ENCODE measurements at regions not wholly inside any gene's neighbourhood (a gene's known extent, or its start where the extent isn't known, plus 50 kb on each side); places are given as distances from the start of the nearest gene placed in this dataset.
A peak's percentile ranks its signal among the peaks of the same experiment; 100 is the strongest.

DNA sequence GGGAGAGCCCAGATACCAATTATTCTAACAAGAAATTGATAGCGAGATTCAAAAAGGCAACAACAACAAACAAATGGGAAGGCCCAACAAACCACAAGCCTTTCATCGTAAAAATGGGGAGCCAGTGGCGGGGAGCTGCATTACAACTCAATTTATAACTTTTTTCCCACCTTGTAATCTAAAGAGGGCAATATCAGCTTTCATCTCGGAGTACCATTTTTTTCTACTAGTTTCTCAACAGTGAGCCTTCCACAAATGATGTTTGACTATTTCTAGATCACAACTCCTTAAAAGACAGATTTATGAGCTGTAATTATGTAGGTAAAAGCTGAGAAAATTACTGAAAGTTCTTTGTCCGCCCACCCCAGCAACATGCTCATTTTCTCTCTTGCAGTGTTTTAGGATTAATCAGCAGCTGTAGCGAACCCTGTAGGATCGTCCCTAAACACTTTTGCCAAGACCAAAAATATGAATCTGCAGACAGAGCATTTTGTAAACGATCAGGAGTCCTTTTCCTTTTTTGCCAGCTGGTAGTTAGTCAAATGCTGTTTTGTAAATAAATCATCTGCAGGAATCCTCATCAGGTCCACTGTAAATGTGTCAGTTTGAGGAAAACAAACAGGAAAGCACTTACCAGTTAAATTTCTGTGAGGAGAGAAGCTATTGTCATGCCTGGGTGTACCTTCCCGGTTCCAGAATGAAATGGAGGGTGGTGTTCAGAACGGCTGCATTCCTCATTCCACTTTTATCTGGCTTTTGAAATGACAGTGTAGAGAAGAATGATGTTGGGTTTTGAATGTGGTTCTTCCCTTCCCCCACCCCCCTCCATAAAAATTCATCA, 53.2 kb downstream of the EEF1B2 start:
- Histone ChIP-seq H3K9ac (ENCODE audit: low read depth in 1 of 3, low read length in 3 of 3) (peak overlapping the region in 1 of 3 donors; percentile 10), H3K36me3 (ENCODE audit: control insufficient read depth in 3 of 3, insufficient read depth in 3 of 3, low read length in 3 of 3) (no peaks in the 10 kb centered on the region), H3K9me3 (ENCODE audit: control insufficient read depth in 3 of 3, low read length in 3 of 3) (no peaks in the 10 kb centered on the region), H3K4me1 (ENCODE audit: control insufficient read depth in 3 of 3, insufficient read depth in 3 of 3, low read length in 3 of 3) (peaks cover 0 to 5% (median 0%) of the 10 kb centered on the region in 3 donors), H3K27ac (ENCODE audit: low read depth, low read length) (peak overlapping the region; percentile 25), H3K4me3 (ENCODE audit: low read length in 3 of 3) (peak overlapping the region in 1 of 3 donors; percentile 16), H3K27me3 (ENCODE audit: control insufficient read depth in 3 of 3, insufficient read depth in 3 of 3, low read length in 3 of 3) (peaks cover 0 to 3% (median 0%) of the 10 kb centered on the region in 3 donors)

DNA sequence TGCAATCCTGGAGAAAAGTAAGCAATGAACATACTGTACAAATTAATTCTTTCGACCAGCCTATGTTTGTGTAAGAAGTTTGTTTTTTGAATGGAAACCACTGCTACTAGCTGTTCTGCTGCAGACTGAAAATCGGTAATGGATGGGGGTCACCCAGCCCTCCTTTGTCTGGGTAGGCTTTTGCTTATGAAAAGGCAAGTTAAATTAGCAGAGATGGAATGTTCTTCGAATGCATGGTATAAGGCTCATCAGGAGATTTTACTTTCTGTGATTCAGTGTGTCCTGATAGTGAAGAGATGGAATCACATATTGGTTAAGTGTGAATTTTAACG, 53.8 kb downstream of the EEF1B2 start:
- H3K4me3 ChIP-seq (ENCODE audit: low read length in 3 of 3) = peak overlapping the region in 1 of 3 donors; percentile 16
- H3K27ac ChIP-seq (ENCODE audit: low read depth, low read length) = no peak overlapping the region
- no peaks in the 10 kb centered on the region for H3K9me3 ChIP-seq (ENCODE audit: control insufficient read depth in 3 of 3, low read length in 3 of 3)
- no peaks in the 10 kb centered on the region for H3K36me3 ChIP-seq (ENCODE audit: control insufficient read depth in 3 of 3, insufficient read depth in 3 of 3, low read length in 3 of 3)
- H3K4me1 ChIP-seq (ENCODE audit: control insufficient read depth in 3 of 3, insufficient read depth in 3 of 3, low read length in 3 of 3) = peaks cover 0 to 5% (median 0%) of the 10 kb centered on the region in 3 donors
- peaks cover 0 to 3% (median 0%) of the 10 kb centered on the region in 3 donors for H3K27me3 ChIP-seq (ENCODE audit: control insufficient read depth in 3 of 3, insufficient read depth in 3 of 3, low read length in 3 of 3)
- no peak overlapping the region for H3K9ac ChIP-seq (ENCODE audit: low read depth in 1 of 3, low read length in 3 of 3)

DNA sequence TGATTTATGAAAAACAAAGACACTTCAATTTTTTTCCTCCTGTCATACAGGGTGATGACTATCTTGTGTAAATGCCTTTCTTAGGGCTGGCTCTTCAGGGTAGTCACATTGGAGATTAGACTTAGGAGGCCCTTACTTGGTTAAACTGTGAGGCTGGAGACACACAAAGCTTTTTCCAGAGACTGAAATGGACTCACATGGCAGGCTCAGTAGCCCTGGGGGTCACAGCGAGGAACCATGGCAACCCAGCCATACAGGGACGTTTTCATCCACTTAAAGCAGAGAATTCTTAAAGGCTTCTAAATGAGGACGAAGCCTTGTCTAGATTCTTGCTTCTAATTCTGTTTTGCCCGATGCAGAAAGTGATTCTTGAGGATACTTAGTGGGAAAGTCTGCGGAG, 57.3 kb upstream of the ZDBF2 start:
- H3K36me3 ChIP-seq (ENCODE audit: control insufficient read depth in 3 of 3, insufficient read depth in 3 of 3, low read length in 3 of 3) = no peaks in the 10 kb centered on the region
- no peak overlapping the region for H3K27ac ChIP-seq (ENCODE audit: low read depth, low read length)
- H3K9ac ChIP-seq (ENCODE audit: low read depth in 1 of 3, low read length in 3 of 3) = no peak overlapping the region
- peaks cover 0 to 3% (median 0%) of the 10 kb centered on the region in 3 donors for H3K27me3 ChIP-seq (ENCODE audit: control insufficient read depth in 3 of 3, insufficient read depth in 3 of 3, low read length in 3 of 3)
- no peak overlapping the region for H3K4me3 ChIP-seq (ENCODE audit: low read length in 3 of 3)
- peaks cover 0 to 5% (median 0%) of the 10 kb centered on the region in 3 donors for H3K4me1 ChIP-seq (ENCODE audit: control insufficient read depth in 3 of 3, insufficient read depth in 3 of 3, low read length in 3 of 3)
- no peaks in the 10 kb centered on the region for H3K9me3 ChIP-seq (ENCODE audit: control insufficient read depth in 3 of 3, low read length in 3 of 3)

DNA sequence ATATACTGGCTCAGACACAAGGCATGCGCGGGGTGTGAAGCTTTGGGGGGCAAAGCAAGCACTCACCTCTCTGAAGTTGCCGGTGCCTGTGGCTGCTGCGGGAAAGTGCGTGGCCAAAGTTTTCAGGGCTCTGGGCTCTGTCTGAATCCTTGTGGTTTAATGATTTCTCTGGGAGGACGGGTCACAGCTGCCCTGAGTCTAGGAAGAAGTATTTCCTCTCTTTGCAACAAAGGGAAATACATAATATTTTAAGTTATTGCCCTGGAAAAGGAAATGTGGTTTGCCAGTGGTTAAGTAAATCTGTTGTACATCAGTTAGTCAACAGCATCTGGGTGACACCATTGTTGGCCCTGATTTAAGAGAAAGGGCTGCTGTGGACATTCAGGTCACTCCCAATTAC, 56.7 kb upstream of the ZDBF2 start:
- Histone ChIP-seq H3K9ac (ENCODE audit: low read depth in 1 of 3, low read length in 3 of 3) (no peak overlapping the region), H3K9me3 (ENCODE audit: control insufficient read depth in 3 of 3, low read length in 3 of 3) (no peaks in the 10 kb centered on the region), H3K27me3 (ENCODE audit: control insufficient read depth in 3 of 3, insufficient read depth in 3 of 3, low read length in 3 of 3) (peaks cover 0 to under 1% (median 0%) of the 10 kb centered on the region in 3 donors), H3K36me3 (ENCODE audit: control insufficient read depth in 3 of 3, insufficient read depth in 3 of 3, low read length in 3 of 3) (no peaks in the 10 kb centered on the region), H3K4me1 (ENCODE audit: control insufficient read depth in 3 of 3, insufficient read depth in 3 of 3, low read length in 3 of 3) (peaks cover 0 to 5% (median 0%) of the 10 kb centered on the region in 3 donors), H3K27ac (ENCODE audit: low read depth, low read length) (no peak overlapping the region), H3K4me3 (ENCODE audit: low read length in 3 of 3) (no peak overlapping the region)

DNA sequence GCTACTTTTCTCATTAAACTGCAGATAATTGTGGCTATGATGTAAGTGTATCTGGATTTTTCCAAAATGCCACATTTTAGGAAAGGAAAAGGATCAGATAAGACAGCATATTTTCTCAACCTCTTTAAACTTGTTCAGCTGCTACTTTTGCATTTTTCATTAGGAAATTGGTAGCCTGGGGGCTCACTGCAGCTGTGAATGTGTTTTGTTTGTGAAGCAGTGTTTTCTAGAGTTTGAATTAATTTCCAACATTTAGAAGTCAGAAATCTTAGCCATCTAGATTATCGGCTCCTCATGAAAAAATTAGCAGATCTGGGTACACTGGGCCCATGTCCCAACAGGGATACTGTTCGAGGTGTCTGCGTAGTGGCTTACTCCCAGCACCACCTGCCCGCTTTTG, 56.3 kb upstream of the ZDBF2 start:
- Histone ChIP-seq H3K9ac (ENCODE audit: low read depth in 1 of 3, low read length in 3 of 3) (no peak overlapping the region), H3K4me1 (ENCODE audit: control insufficient read depth in 3 of 3, insufficient read depth in 3 of 3, low read length in 3 of 3) (peaks cover 0 to 2% (median 0%) of the 10 kb centered on the region in 3 donors), H3K27me3 (ENCODE audit: control insufficient read depth in 3 of 3, insufficient read depth in 3 of 3, low read length in 3 of 3) (no peaks in the 10 kb centered on the region), H3K36me3 (ENCODE audit: control insufficient read depth in 3 of 3, insufficient read depth in 3 of 3, low read length in 3 of 3) (no peaks in the 10 kb centered on the region), H3K9me3 (ENCODE audit: control insufficient read depth in 3 of 3, low read length in 3 of 3) (no peaks in the 10 kb centered on the region), H3K27ac (ENCODE audit: low read depth, low read length) (no peak overlapping the region), H3K4me3 (ENCODE audit: low read length in 3 of 3) (no peak overlapping the region)

DNA sequence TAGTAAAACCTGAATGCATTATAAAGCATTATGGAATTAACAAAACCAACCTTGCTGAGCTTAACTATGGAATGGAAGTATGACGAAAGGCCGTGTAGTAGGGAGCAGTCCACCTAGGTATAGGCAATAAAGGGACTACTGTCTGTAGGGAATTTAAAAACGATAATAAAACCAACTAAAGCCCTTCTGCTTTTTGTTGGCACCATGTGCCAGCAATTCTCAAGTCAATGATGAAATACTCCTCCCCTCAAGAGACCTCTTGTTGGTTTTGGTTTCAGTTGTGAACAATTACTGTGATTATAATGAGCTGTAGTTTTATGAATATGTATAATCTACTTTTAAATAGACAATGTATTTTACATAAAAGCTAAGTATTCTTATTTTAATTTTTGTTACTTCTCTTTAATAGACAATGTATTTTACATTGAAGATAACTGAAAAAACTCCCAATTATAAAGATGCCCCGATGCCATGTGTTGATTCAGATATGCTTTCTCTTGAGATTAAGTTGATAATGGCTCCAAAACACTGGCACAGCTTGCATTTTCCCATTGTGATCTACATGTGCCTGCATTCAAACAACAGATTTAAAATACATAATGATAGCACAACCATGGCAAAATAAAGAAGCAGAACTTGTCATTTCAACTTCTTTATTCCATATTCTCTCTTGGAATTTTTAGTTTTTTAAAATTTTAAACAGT, 55.5 kb upstream of the ZDBF2 start:
- Histone ChIP-seq H3K9ac (ENCODE audit: low read depth in 1 of 3, low read length in 3 of 3) (no peak overlapping the region), H3K27ac (ENCODE audit: low read depth, low read length) (no peak overlapping the region), H3K4me3 (ENCODE audit: low read length in 3 of 3) (no peak overlapping the region), H3K36me3 (ENCODE audit: control insufficient read depth in 3 of 3, insufficient read depth in 3 of 3, low read length in 3 of 3) (no peaks in the 10 kb centered on the region), H3K27me3 (ENCODE audit: control insufficient read depth in 3 of 3, insufficient read depth in 3 of 3, low read length in 3 of 3) (no peaks in the 10 kb centered on the region), H3K4me1 (ENCODE audit: control insufficient read depth in 3 of 3, insufficient read depth in 3 of 3, low read length in 3 of 3) (no peaks in the 10 kb centered on the region), H3K9me3 (ENCODE audit: control insufficient read depth in 3 of 3, low read length in 3 of 3) (no peaks in the 10 kb centered on the region)

DNA sequence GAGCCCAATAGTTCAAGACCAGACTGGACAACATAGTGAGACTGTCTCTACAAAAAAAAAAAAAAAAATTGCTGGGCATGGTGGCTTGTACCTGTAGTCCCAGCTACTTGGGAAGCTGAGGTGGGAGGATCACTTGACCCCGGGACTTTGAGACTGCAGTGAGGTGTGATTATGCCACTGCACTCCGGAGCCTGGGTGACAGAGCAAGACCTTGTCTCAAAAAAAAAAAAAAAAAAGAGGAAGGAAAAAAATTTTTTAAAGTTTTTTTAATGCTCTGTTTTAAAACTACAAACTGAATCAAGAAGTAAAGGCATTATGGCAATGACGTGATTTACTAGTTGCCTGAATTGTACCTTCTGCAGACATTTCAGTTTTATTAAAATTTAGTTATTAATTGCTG, 54.5 kb upstream of the ZDBF2 start:
- H3K4me3 ChIP-seq (ENCODE audit: low read length in 3 of 3) = no peak overlapping the region
- H3K9ac ChIP-seq (ENCODE audit: low read depth in 1 of 3, low read length in 3 of 3) = no peak overlapping the region

DNA sequence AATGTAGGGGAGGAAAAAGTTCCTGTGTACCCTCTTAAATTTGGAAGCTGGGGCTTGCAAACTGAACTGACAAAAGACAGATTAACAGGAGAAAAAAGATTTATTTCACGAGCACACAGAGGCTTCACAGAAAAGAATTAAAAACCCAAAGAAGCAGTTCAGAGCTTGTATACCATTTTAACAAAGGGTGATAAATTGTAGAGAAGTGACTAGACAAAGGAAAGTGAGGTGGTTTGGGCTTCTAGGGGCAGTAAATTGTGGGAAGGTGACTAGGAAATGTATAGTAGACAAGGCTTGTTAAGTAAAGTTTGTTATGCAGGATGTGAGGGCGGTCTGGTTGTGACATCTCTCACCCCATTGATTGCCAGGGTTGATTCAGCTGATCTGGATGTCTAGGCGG, 53.5 kb upstream of the ZDBF2 start:
- H3K27me3 ChIP-seq (ENCODE audit: control insufficient read depth in 3 of 3, insufficient read depth in 3 of 3, low read length in 3 of 3) = no peaks in the 10 kb centered on the region

More for the DNA sequence above, 54.5 kb upstream of the ZDBF2 start:
- H3K36me3 ChIP-seq (ENCODE audit: control insufficient read depth in 3 of 3, insufficient read depth in 3 of 3, low read length in 3 of 3) = no peaks in the 10 kb centered on the region
- H3K27ac ChIP-seq (ENCODE audit: low read depth, low read length) = no peak overlapping the region
- no peaks in the 10 kb centered on the region for H3K4me1 ChIP-seq (ENCODE audit: control insufficient read depth in 3 of 3, insufficient read depth in 3 of 3, low read length in 3 of 3)
- H3K9me3 ChIP-seq (ENCODE audit: control insufficient read depth in 3 of 3, low read length in 3 of 3) = no peaks in the 10 kb centered on the region
- H3K27me3 ChIP-seq (ENCODE audit: control insufficient read depth in 3 of 3, insufficient read depth in 3 of 3, low read length in 3 of 3) = no peaks in the 10 kb centered on the region

More for the DNA sequence above, 53.5 kb upstream of the ZDBF2 start:
- Histone ChIP-seq H3K27ac (ENCODE audit: low read depth, low read length) (no peak overlapping the region), H3K9me3 (ENCODE audit: control insufficient read depth in 3 of 3, low read length in 3 of 3) (no peaks in the 10 kb centered on the region), H3K36me3 (ENCODE audit: control insufficient read depth in 3 of 3, insufficient read depth in 3 of 3, low read length in 3 of 3) (no peaks in the 10 kb centered on the region), H3K4me1 (ENCODE audit: control insufficient read depth in 3 of 3, insufficient read depth in 3 of 3, low read length in 3 of 3) (no peaks in the 10 kb centered on the region), H3K4me3 (ENCODE audit: low read length in 3 of 3) (no peak overlapping the region), H3K9ac (ENCODE audit: low read depth in 1 of 3, low read length in 3 of 3) (no peak overlapping the region)

Data from skeletal muscle tissue (tissue), 3 donors.